ENCODE measurements at regions not wholly inside any gene's neighbourhood (a gene's known extent, or its start where the extent isn't known, plus 50 kb on each side); places are given as distances from the start of the nearest gene placed in this dataset.

DNA sequence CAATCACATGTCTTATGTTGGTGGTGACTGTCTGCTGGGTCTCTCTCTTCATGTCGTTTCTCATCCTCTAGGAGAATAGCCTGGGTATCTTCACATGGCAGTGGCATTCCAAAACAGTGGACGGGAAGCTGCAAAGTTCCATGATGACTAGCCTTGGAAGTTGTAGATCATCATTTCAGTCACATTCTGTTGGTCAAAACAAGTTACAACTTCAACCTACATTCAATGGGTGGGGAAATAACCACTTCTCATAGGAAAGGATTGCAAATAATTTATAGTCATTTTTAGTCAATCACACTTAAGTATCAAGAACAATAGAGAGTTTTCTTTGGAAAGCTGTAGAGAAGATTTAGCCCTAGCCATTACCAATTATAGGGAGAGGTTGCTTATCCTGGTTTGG, 395.0 kb upstream of the CDH2 start:
- DNase-seq (ENCODE audit: extremely low read depth, low read depth), result no peak
- TF ChIP-seq, protein P1, sequence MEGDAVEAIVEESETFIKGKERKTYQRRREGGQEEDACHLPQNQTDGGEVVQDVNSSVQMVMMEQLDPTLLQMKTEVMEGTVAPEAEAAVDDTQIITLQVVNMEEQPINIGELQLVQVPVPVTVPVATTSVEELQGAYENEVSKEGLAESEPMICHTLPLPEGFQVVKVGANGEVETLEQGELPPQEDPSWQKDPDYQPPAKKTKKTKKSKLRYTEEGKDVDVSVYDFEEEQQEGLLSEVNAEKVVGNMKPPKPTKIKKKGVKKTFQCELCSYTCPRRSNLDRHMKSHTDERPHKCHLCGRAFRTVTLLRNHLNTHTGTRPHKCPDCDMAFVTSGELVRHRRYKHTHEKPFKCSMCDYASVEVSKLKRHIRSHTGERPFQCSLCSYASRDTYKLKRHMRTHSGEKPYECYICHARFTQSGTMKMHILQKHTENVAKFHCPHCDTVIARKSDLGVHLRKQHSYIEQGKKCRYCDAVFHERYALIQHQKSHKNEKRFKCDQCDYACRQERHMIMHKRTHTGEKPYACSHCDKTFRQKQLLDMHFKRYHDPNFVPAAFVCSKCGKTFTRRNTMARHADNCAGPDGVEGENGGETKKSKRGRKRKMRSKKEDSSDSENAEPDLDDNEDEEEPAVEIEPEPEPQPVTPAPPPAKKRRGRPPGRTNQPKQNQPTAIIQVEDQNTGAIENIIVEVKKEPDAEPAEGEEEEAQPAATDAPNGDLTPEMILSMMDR (IDR thresholded peaks at IDR 0.05; ENCODE audit: low read depth, low read length), result no peak

DNA sequence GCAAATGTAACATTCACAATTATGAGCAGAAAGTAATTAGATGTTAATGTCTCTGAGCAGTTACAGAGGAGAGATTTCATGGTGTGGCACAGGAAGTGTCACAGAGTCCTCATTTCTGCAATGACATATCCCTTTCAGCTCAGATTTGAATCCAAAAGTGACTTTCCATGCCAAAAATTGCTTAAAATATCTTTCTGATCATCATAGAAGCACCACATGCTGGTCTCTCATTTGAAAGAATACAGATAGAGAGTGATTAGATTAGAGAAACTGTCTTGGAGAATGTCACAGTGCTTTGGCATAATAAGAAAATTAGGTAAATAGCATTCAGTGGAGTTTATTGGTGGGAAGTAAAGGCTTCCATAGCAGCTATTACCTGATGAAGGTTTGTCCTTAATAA, 383.4 kb upstream of the CDH2 start:
- TF ChIP-seq, protein P1 (IDR thresholded peaks at IDR 0.05; ENCODE audit: low read depth, low read length), result no peak
- DNase-seq (ENCODE audit: extremely low read depth, low read depth), result no peak

DNA sequence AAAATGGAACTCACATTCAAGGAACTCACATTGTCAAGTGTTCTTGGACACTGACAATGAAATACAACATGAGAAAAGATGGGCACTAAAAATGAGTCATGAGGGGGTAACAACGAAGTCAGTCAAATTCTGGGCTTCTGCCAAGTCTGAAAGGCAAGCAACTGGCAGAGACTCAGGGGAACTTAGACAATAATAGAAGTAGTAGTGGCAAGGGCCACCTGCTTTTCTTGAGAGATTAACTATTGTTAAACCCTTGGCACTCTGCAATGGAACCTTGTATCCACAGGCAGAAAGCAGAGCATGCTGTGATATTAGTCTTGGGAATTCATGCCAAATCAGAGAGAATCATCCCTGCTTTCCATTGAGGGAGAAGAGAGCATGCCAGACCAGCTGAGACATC, 382.6 kb upstream of the CDH2 start:
- no peak for DNase-seq (ENCODE audit: extremely low read depth, low read depth)
- TF ChIP-seq, protein P1 (IDR thresholded peaks at IDR 0.05; ENCODE audit: low read depth, low read length), result no peak

DNA sequence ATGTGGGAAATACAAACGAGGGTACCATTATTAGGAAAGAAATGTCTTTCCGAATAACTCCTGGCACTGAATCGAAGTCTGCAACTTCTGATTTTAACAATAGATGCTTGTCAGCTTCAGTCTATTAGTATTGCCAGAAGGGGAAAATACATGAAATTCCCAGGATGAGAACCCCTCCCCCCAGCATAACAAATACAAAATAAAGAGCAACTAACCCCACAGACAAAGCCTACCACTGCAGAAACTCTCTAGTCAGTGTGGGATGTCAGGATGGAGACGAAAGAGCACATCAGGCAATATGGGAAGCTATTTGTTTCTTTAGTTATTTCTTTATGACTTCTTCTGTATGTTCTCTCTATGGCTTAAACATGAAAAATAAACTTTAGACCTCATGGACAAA, 365.0 kb upstream of the CDH2 start:
- TF ChIP-seq, protein P1 (IDR thresholded peaks at IDR 0.05; ENCODE audit: low read depth, low read length), result no peak
- DNase-seq (ENCODE audit: extremely low read depth, low read depth), result no peak

DNA sequence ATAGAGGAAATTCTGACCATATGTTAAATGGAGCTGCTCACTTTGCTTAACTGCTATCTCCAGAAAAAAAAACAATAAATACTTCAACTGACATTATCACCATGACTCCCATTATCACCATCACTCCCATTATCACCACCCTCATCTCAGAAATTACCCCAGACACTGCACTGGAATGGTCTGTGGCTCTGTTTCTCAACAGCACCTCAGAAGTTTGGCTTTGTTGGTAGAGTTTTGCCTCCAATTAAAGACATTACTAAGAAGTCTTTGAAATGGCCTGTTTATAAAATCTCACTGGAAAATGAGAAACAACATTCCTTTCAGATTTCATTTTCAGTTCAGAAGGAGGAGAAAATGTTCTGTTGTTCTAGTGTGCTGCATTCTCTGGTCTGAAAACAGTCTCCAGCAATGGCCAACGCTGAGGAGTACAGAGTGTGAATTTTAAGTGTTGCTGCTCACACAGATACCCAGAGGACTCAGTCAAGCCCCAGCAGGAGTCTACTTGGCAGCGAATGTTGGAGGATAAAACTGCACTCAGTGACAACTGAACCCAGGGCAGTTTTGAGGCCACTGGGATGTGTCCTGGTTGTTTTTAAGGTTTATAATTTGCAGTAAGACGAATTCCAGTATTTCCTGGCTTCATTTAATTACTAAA, 364.5 kb upstream of the CDH2 start:
- TF ChIP-seq, protein P1 (IDR thresholded peaks at IDR 0.05; ENCODE audit: low read depth, low read length), result no peak
- no peak for DNase-seq (ENCODE audit: extremely low read depth, low read depth)

DNA sequence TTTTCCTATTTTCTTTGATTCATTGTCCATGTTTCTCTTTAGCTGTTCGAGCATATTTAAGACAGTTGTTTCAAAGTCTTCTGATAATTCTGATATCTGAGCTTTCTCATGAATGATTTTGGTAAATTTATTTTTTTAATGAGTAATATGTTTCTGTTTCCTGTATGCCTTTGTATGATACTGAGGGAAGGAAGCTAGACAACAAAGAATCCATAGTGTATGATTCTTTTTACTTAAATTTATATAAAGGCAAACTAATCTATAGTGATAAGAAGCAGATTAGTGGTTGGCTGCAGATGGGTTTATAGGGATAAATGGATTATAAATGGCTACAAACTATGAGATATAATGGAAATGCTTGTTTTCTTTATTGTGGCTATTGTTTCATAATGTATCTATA, 352.7 kb upstream of the CDH2 start:
- TF ChIP-seq, protein P1 (IDR thresholded peaks at IDR 0.05; ENCODE audit: low read depth, low read length), result no peak
- DNase-seq (ENCODE audit: extremely low read depth, low read depth), result no peak

DNA sequence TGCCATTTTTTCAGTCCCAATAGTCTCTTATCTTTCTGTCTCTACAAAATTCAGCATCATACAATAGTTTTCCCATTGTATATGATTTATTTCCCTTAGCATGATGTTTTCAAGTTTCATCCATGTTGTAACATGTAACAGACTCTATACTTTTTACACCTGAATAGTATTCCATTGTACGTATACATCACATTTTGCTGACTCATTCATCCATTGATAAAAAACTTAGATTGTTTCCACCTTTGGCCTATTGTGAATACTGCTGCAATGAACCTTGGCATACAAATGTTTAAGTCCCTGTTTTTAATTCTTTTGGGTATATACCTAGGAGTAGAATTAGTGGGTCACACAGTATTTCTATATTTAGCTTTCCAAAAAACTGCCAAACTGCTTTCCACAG, 349.3 kb upstream of the CDH2 start:
- TF ChIP-seq, protein P1 (IDR thresholded peaks at IDR 0.05; ENCODE audit: low read depth, low read length), result no peak
- no peak for DNase-seq (ENCODE audit: extremely low read depth, low read depth)
